ENCODE measurements at regions not wholly inside any gene's neighbourhood (a gene's known extent, or its start where the extent isn't known, plus 50 kb on each side); places are given as distances from the start of the nearest gene placed in this dataset.

DNA sequence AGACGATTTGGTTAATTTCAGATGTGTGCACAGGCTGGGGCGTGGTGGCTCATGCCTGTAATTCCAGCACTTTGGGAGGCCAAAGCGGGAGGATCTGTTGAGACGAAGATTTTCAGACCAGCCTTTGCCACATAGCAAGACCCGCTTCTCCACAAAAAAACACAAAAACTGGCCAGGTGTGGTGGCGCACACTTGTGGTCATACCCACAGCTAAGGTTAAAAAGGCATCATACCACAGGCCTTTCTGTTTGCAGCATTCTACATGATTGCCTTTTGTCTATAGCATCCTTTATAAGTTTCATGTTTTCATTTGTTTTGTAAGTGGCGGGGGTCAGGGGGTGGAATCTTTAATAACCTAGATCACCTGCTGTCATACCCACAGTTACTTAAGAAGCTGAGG lies 239.9 kb upstream of the NOX3 start:
- H3K4me3 ChIP-seq (ENCODE audit: low read depth, low read length) = no peak overlapping the region
- DNase-seq (ENCODE audit: low read depth) = no peak
- TF ChIP-seq, protein P1, sequence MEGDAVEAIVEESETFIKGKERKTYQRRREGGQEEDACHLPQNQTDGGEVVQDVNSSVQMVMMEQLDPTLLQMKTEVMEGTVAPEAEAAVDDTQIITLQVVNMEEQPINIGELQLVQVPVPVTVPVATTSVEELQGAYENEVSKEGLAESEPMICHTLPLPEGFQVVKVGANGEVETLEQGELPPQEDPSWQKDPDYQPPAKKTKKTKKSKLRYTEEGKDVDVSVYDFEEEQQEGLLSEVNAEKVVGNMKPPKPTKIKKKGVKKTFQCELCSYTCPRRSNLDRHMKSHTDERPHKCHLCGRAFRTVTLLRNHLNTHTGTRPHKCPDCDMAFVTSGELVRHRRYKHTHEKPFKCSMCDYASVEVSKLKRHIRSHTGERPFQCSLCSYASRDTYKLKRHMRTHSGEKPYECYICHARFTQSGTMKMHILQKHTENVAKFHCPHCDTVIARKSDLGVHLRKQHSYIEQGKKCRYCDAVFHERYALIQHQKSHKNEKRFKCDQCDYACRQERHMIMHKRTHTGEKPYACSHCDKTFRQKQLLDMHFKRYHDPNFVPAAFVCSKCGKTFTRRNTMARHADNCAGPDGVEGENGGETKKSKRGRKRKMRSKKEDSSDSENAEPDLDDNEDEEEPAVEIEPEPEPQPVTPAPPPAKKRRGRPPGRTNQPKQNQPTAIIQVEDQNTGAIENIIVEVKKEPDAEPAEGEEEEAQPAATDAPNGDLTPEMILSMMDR (IDR thresholded peaks at IDR 0.05; ENCODE audit: insufficient read depth, low read depth, low read length, missing control alignments) = no peak

DNA sequence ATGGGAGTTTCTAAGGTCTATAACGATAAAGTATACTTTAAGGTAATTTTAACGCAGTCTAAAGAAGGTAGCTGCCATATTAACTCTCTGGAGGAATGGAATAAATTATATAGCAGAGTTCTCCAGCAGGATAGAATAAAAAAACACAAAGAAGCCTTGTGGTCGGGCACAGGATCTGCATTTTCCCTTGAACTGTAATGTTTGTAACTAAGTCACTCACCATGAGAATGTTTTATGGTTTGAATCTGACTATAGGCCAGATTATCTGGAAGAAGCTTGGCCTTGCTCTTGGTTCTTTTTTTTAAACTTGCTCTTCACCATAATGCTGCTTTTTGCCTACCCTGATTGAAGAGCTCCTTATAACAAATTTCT lies 238.8 kb upstream of the NOX3 start:
- no peak for DNase-seq (ENCODE audit: low read depth)
- no peak overlapping the region for H3K4me3 ChIP-seq (ENCODE audit: low read depth, low read length)
- TF ChIP-seq, protein P1 (IDR thresholded peaks at IDR 0.05; ENCODE audit: insufficient read depth, low read depth, low read length, missing control alignments) = no peak

DNA sequence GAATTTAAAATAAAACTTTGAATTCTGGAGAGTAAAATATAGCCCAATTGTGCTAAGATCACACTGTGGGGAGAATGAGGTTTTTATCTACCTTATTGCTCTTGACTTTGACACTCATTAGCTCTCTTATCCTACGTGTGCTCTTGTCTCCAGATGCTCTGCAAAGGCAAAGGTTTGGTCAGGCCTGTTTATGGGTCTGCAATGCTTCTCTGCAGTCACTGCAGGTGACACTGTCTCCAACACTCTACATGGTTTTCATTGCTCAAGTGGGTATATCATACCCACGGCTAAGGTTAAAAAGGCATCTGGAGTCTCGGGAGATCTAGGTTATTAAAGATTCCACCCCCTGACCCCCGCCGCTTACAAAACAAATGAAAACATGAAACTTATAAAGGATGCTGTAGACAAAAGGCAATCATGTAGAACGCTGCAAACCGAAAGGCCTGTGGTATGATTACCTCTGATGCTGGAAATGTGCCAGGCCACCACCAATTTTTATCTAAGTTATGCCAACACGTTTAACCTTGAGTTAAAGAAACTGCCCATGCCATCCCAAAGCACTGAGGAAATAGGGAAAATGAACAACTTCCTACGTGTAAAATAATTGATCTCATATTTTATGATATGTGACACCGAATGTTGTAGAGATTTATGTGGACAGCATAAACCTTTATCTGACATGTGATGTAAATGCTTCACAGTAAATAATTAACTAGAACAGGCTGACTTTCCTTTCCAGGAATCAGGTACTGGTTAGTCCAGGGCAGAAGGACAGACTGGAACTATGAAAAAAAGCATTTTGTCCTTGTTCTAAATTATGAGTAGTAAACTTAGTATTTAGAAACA lies 238.2 kb upstream of the NOX3 start:
- DNase-seq (ENCODE audit: low read depth) = no peak
- H3K4me3 ChIP-seq (ENCODE audit: low read depth, low read length) = no peak overlapping the region
- TF ChIP-seq, protein P1 (IDR thresholded peaks at IDR 0.05; ENCODE audit: insufficient read depth, low read depth, low read length, missing control alignments) = no peak

DNA sequence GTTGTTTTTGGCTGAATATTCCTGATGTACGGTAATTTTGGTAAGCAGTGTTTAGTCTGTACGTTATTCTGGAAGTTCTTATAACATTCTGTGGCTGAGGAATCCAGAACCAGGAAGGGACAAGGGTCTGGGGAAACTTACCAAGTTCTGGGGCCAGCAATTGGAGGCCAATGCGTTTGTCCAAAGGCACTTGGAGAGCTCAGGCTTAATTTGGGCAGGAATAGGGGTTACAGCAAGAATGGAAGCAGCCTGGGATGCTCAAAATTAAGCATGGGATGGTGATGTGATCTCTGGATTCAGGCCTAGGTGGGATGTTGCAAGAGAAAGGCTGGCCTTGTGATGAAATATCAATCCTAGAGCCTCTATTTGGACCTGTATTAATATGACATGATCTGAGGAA lies 235.2 kb upstream of the NOX3 start:
- H3K4me3 ChIP-seq (ENCODE audit: low read depth, low read length) = no peak overlapping the region
- TF ChIP-seq, protein P1 (IDR thresholded peaks at IDR 0.05; ENCODE audit: insufficient read depth, low read depth, low read length, missing control alignments) = no peak
- DNase-seq (ENCODE audit: low read depth) = no peak

DNA sequence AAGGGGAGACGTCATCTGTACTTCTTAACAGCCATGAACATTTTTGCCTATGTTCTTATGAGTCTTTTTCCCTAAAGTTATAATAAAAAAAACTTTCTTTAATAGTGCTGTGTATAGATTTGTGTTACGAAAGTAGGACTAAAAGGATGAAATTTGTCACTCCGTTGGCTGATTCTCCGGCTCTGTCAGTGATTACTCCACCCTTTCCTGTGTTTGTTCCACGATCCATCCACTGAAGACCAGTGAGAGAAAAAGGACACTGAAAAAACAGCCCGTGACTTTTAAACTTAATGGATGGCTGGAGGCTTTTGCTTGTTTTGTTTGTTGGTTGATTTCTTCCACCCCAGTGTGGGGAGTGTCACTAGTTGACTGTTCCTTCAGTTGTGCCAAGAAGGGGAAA lies 232.0 kb upstream of the NOX3 start:
- TF ChIP-seq, protein P1 (IDR thresholded peaks at IDR 0.05; ENCODE audit: insufficient read depth, low read depth, low read length, missing control alignments) = no peak
- DNase-seq (ENCODE audit: low read depth) = no peak

DNA sequence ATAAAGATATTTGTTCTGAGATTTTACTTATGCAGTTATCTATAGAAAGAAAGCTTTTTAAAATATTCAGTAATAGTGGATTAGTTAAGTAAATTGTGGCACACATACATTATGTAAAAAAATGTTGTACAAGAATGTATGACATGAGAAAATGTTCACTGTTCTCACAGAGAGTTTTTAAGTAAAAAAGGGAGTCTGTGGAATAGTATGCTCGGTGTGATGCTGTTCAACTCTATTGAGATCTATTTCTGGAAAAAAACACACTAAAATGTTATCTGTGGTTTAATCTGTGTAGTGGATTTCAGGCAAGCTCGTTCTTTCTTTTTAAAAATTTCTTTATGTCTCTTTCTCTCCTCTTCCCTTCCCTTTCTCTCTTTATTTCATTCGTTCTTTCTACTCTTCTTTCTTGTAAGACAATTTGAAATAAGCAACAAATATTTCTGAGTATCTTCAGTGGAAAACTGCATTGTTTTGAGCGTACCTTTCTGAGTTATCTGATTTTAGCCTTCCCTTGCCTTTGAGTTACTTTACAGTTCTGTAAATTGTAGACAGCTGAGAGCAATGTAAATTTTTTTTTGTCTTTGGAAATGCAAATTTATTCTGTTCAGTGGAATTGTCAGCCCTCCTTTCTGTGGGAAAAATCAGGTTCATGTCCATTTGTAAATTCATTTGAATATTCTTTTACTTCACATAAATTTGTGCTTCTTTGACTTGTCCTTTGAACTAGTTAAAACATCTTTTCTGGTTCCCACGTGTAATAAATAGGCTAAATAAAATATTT lies 229.0 kb upstream of the NOX3 start:
- TF ChIP-seq, protein P1 (IDR thresholded peaks at IDR 0.05; ENCODE audit: insufficient read depth, low read depth, low read length, missing control alignments) = no peak
- DNase-seq (ENCODE audit: low read depth) = no peak
- no peak overlapping the region for H3K4me3 ChIP-seq (ENCODE audit: low read depth, low read length)

More for the DNA sequence above, 232.0 kb upstream of the NOX3 start:
- H3K4me3 ChIP-seq (ENCODE audit: low read depth, low read length) = no peak overlapping the region
